Mucosa of gallbladder (tissue), 1 donor: ENCODE measurements at regions not wholly inside any gene's neighbourhood (a gene's known extent, or its start where the extent isn't known, plus 50 kb on each side); places are given as distances from the start of the nearest gene placed in this dataset.
"Not testable (repeated sequence)": the region's sequence is repeated elsewhere in the genome, so short reads cannot be mapped to it uniquely, and the experiment has no call there.

Experiments used
- DNase-seq: peaks from one replicate; pipeline ENCODE4 v3.0.0-alpha.2; 2020; ENCODE audit warnings: low spot score
- donor health status: DM: no; HTN: no; CAD: no.

DNA sequence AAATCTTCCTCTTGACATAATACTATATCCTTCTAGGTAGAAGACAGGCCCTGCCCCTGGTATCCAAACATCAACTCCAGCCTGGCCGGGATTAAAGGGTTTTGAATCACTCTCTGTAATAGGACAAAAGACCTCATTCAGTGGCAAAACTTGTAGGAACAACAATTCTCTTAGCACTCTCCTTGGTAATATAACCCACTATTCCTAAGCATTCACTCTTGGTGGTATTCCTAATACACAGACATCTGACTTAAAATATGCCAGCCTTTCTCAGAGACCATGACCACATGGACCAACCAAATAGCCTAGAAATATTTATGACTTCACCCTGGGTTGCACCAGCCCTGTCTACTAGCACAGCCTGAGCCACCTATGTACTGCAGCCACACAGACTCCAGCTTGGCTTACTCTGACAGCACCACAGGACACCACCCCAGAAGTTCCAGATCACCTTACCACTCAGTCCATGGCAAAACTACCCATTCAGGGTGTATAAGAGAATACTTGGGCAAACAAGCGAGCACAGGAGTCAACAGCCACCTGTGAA lies 244.9 kb upstream of the NEBL start:
- DNase-seq = no peak

DNA sequence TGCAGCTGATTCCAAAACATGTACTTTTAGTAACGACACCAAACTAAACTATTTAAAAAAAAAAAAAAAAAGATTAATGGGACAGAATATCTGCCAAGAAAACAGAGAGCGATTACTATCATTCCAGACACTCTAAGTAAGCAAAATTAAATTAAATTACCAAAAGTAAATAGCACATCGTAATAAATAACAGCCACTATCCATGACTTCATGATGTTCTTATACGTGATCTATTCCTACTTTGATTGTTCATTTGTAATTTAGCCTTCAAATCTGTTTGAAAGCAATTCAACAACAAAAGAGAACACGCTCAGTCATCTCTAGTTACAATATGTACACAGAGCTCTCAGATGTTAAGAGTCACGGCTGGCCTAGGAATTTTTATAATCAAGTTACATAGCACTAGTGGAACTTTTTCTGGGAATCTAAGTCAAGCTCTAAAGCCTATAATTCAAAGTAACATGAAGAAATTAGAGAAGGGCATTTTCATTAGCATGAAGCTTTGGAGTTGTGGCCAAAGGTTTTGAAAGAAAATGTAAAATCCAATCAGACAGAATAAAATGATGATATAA lies 241.7 kb upstream of the NEBL start:
- no peak for DNase-seq

DNA sequence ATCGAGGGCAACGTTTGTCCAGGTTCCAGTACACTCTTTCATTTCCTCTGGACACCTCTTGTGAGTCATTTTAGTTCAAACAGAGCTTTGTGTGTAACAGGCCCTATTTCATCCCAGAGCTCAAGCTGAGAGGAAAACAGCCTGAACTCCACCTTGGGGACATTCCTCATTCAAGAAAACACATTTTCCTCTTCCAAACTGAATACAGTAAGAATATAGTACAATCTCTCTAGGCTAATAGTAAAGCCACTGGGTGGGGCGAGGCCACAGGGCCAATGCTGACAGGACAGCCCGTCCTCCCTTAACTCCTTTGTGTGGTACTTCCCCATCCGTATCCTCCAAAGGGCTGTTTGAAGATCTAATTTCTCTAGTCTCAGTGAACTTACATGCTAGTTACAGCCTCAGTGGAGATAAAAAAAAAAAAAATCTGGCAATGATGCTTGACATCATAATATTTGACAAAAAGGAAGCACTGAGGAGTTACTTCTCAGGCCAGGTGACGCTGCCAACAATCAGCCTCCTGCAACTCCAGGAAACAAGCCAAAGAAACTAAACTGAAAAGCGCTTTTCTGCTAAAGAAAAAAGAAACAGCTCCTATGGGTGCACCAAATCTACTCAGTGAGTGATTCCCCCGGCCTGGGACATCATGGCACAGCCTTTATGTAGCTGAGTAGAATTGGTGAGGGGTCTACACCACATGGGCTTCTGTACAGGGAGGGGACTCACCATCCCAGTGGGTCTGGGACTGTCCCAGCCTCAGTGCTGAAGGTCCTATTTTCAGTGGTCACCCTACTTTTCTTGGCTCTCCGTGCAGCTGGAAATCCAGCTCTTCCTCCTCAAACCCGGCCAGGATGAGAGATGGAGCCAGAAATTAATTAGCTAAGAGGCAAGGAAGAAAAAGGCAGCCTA lies 238.2 kb upstream of the NEBL start:
- no peak for DNase-seq

DNA sequence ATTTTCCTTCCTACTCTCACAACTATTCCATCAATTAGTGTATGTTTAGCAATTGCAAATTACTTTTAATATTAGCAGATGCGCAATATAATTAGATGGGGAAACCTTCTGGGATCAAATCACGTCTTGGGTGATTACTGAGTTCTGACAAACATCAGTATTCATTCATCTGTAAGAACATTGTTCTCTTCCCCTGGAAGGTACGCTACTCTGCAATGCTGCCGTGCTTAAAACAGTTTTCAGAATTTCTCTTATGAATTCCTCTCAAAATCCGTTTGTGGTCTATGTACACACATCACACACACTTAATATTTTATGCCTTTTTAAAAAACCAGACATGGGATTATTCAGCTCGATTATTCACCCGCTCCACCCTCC lies 237.5 kb upstream of the NEBL start:
- no peak for DNase-seq

DNA sequence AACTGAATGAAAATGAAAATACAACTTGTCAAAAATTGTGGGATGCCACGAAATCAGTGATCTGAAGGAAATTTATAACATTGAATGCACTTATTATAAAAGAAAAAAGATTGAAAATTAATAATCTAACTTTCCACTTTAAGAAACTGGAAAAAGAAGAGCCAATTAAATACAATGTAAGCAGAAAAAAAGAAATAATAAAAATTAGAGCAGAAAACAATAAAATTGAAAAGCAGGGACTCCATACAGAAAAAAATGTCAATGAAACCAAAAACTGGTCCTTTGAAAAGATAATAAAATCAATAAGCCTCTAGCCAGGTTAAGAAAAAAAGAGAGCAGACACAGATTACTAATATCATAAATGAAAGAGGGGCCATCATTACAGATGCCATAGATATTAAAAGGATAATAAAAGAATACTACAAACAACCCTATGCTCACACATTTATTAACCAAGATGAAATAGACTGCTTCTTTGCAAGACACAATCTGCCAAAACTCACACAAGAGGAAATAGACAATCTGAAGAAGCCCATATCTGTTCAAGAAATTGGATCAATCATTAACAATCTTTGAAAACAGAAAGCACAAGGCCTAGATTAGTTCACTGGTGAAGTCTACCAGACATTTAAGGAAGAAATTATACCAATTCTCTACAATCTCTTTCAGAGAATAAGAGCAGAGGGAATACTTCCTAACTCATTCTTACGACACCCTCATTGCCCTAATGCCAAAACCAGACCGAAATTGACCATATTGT lies 233.8 kb upstream of the NEBL start:
- DNase-seq = no peak

DNA sequence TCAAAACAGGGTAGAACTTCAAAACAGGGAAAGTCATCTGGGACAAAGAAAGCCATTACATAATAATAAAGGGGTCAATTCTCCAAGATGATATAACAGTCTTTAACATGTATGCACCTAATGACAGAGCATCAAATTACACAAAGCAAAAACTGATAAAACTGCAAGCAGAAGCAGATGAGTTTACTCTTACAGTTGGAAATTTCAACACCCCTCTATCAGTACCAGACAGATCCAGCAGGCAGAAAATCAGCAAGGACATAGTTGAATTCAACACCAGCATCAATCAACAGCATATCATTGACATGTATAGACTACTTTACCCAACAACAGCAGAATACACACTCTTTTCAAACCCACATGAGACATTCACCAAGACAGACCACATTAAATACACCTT lies 233.0 kb upstream of the NEBL start:
- no peak for DNase-seq

DNA sequence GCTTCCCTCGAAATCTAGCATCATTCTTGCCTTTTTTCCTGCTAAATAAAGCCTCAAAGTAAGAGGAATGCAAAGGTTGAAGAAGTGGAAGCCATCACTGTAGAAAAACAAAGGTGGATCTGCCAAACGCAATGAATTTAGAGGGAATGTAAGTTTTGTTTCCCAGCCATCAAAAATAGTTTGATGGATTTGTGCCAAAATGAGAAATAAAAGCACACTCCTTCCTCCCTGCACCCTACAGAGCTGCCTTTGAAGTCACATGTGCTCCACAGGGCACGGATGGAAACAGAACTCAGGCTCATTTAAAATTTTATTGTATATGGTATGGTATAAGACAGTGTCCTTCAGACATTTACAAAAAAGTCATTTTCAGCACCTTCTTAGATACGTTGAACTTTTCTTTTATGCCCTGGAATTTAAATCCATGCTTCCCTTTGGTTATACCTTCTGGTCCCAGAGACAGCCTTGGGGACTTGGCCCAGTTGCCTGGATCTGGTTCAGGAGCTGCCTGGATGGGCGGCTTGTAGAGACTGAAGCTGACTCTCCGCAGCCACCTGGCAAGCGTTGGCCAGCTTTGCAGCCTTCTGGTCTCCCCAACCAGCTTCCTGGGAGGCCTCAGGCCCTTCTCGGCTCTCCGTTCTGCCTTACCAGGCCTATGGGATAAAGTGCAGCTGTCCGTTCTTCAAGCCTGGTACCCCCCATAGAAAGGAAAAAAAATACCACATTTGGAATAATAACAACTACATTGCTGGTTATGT lies 228.5 kb upstream of the NEBL start:
- DNase-seq = no peak

DNA sequence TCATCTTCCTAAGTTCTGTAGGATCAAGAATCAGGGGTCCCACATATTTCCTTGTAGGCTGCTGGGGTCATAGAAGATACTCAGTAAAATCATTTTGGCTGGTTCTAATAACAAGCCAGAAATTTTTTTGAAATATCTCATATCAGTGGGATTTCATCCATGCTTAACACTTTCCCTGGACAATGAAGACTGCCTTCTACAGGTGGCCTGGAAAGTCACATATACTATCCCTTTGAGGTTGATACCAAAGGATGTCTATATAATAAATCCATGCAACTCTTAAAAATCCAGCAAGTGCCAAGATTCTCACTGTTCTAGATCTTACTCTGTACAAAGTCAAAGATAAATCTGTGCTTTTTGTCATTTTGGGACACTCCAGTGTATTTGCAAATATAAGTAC lies 225.8 kb upstream of the NEBL start:
- DNase-seq = no peak

DNA sequence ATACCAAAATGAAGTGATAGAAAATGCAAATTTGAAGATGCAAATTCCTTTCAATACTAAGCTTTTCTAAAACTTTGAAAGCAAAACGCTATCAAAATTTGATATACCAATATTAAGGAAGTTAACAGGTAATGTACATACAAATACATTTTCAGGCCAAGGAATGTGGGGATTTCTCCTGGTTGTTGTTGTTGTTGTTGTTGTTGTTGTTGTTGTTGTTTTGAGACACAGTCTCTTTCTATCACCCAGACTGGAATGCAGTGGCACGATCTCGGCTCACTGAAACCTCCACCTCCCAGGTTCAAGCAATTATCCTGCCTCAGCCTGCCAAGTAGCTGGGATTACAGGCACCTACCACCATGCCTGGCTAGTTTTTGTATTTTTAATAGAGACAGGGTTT lies 224.7 kb upstream of the NEBL start:
- not testable (repeated sequence) for DNase-seq

DNA sequence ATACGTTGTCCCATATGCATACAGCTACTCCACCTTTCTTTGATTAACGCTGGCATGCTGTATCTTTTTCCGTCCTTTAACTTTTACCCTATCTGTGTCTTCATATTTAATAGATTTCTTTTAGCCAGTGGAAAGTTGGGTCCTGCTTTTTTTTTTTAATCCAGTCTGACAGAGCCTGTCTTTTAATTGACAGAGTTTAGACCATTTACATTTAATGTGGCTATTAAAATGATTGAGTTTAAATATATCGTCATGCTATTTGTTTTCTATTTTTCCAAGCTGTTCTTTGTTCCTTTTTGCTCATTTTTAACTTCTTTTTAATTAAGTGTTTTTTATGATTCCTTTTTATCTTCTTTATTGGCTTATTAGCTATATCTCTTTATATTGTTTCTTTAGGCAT lies 217.6 kb upstream of the NEBL start:
- DNase-seq = no peak

DNA sequence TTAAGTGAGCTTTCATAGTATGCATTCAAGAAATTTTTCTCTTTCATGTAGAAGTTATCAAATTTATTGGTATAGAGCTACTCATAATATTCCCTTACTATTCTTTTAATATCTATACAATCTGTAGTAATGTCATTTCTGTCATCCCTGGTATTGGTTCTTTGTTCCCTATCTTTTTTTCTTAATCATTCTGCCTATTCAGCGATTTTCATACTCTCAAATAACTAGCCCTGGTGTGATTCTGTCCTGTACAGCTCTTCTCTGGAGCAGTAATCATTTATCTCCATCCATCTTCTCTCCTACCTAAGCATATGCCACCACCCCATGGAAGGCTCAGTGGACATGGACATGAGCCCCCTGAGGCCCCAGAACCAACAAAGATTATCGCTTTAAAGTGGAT lies 213.2 kb upstream of the NEBL start:
- no peak for DNase-seq

DNA sequence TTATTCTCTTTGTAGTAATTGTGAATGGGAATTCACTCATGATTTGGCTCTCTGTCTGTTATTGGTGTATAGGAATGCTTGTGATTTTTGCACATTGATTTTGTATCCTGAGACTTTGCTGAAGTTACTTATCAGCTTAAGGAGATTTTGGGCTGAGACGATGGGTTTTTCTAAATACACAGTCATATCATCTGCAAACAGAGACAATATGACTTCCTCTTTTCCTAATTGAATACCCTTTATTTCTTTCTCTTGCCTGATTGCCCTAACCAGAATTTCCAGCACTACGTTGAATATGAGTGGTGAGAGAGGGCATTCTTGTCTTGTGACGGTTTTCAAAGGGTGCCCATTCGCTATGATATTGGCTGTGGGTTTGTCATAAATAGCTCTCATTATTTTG lies 209.8 kb upstream of the NEBL start:
- DNase-seq = not testable (repeated sequence)

DNA sequence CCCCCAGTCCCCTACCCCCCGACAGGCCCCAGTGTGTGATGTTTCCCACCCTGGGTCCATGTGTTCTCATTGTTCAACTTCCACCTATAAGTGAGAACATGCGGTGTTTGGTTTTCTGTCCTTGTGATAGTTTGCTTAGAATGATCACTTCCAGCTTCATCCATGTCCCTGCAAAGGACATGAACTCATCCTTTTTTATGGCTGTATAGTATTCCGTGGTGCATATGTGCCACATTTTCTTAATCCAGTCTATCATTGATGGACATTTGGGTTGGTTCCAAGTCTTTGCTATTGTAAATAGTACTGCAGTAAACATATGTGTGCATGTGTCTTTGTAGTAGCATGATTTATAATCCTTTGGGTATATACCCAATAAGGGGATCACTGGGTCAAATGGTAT lies 208.2 kb upstream of the NEBL start:
- DNase-seq = not testable (repeated sequence)

DNA sequence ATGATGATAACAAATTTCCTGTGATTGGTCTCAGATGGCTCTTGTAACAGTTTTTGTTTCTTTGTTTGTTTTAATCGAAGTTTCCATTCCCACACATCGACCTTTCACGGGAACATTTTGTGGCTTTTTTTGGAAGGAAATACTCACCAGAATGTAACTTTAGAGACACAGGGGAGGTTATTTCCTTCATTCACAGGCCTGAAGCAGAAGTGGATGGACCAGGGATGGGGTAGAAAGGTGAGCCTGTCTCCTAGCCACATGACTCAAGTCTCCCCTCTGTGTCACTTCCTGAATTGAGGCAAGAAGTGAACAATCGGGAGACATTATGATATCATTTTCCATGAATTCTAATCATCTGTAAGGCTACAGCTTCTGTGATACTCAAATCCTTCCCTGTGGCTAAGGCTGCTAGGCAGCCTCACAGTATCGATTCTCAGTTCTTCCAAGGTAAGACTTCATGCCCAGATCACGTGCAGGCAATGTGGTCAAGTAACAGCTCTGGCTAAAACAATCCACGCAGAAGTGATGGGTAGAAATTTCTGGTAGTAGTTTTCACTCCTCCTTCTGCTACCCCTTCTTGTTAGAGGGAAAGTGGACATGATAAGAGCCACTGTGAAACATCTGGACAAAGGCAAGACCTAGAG lies 203.9 kb upstream of the NEBL start:
- DNase-seq = no peak

DNA sequence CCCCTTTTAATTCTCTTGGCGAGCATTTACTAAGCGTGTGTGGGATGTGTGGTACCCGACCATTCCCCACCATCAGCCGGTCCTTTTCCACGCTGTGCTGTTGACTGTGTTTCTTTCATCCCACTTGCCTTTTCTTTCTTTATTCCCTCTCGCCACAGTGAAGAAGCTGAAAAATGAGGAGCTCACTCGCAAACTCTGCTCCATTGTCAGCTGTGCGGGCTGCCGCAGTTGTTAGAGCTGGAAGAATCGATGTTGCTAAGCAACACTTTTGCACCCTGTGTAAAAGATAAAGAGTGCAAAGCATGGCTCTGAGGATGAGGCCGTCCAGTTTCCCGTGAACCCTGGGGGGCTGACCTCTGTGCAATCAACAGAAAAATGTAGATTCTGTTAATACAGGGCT lies 203.1 kb upstream of the NEBL start:
- no peak for DNase-seq

DNA sequence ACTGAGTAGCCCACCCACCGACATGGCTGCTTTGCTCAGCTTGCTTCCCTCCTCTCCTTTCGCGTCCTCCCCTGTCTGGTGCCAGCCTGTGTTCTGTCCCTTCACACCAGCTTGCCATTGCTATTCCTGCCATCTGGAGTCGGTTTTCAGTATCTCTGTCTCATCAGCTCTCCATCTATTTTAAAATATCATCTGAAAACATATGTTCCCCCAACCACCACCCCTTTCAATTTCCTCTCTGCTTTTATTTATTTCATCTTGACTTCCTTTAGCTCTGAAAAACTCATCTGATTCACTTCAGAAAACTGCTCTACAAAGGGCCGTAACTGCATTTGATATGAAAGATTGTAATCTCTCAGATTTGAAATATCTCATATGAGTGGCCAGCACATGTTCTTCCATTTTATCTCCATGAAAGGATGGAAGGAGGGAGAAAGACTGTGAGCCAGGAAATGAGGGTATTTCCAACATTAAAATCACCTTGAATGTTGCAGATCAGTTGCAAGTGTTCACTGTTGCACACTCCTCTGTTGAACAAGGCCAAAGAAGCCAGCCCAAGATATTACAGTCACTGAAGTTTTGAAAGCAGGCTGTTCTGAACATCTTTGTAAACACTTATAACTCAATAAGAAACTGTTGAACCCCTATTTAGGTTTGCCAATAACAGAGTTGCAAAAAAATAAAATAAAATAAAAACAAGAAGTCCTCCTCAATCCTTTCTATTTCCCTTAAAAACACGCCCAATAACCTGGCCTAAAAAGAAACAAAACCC lies 202.4 kb upstream of the NEBL start:
- DNase-seq = no peak

DNA sequence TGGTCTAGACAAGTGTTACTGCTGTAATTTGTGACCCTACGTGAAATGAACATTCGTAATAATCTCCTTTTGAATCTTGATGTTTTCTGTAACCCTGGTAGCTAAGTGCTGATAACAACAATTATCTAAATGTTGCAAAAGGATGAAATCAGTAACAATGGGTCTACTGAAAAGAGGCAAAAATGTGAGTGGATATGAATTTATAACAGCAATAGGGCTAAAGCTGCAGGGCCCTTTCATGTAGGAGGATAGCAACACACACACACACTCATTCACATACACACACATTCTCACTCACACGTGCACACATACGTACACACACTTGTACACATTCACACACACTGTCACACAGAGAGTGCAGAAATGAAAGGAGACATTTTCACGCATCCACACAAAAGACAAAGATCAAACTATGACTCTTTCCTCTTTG lies 200.8 kb upstream of the NEBL start:
- DNase-seq = no peak

DNA sequence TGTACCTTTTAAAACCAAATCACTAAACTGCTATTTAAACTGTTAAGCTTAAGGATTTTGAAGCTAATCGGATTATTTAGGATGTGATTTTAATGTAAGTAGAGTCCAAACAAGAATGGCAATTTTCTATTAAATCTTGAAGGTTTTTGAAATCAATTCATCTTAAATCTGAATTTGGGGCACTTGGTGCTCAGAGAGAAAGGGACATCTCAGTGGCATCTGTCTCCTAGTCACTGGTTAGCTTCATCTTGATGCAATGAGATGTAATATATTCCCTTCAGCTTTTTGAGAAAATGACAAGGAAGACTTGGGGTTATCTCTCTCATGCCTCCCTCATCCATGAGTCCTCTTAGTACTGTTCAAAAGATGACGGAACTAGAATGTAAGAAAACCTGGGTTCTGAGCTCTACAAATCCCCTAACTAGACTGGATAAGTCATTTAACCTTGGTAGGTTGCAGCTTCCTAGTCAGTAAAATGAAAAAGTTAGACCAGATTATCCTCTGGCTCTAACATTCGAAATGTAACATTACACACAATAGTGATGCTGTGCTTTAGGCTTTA lies 198.5 kb upstream of the NEBL start:
- no peak for DNase-seq

DNA sequence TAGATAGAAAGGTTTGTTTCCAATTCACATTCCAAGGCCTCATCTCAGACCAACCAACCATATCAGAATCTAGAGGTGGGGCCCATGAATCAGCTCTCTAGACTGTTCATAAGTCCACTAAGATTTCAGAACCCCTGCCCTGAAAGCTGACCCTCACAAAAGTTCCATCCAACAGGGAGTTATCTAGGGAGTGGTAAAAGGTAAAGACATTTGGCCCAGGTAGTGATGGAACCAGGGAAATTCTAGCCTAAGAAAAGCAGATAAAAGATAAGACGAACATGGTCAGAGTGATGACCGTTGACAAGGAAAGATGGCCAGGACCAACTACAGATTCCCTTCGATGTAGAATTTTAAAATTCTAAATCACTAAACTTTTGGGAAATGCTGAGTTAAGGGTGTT lies 198.0 kb upstream of the NEBL start:
- DNase-seq = no peak
